ENCODE measurements at regions not wholly inside any gene's neighbourhood (a gene's known extent, or its start where the extent isn't known, plus 50 kb on each side); places are given as distances from the start of the nearest gene placed in this dataset.

GRCh38 chr6:120682145-120682544, 652.1 kb downstream of the TBC1D32 start:
- H3K4me3 Mint-ChIP-seq: no peak overlapping the region
- no peaks in the 10 kb centered on the region for H3K9me3 Mint-ChIP-seq
- no peaks in the 10 kb centered on the region for H3K27me3 ChIP-seq (ENCODE audit: insufficient read depth, low read length)
- H3K27ac ChIP-seq (ENCODE audit: insufficient read length, low read depth, low read length): no peak overlapping the region
- TF ChIP-seq, protein P1, sequence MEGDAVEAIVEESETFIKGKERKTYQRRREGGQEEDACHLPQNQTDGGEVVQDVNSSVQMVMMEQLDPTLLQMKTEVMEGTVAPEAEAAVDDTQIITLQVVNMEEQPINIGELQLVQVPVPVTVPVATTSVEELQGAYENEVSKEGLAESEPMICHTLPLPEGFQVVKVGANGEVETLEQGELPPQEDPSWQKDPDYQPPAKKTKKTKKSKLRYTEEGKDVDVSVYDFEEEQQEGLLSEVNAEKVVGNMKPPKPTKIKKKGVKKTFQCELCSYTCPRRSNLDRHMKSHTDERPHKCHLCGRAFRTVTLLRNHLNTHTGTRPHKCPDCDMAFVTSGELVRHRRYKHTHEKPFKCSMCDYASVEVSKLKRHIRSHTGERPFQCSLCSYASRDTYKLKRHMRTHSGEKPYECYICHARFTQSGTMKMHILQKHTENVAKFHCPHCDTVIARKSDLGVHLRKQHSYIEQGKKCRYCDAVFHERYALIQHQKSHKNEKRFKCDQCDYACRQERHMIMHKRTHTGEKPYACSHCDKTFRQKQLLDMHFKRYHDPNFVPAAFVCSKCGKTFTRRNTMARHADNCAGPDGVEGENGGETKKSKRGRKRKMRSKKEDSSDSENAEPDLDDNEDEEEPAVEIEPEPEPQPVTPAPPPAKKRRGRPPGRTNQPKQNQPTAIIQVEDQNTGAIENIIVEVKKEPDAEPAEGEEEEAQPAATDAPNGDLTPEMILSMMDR (conservative IDR thresholded peaks at IDR 0.05): no peak
- H3K9ac ChIP-seq (ENCODE audit: extremely low read depth, insufficient read length, low read length): no peak overlapping the region
- H3K79me1 ChIP-seq (ENCODE audit: insufficient read depth, low read depth, low read length, poor library complexity, severe bottlenecking): no peaks in the 10 kb centered on the region
- DNase-seq: no peak
- H3K23me2 ChIP-seq (ENCODE audit: insufficient read length, low read depth, low read length, poor library complexity, severe bottlenecking): no peaks in the 10 kb centered on the region
- no peak overlapping the region for H3K14ac ChIP-seq (ENCODE audit: insufficient read depth, low read length)
- no peak overlapping the region for H2AK5ac ChIP-seq (ENCODE audit: insufficient read length, low read length)
- H3K4ac ChIP-seq (ENCODE audit: low read depth, low read length): no peak overlapping the region
- H2BK20ac ChIP-seq (ENCODE audit: low read depth, low read length, poor library complexity, severe bottlenecking): no peak overlapping the region
- no peaks in the 10 kb centered on the region for H3K9me3 ChIP-seq (ENCODE audit: control insufficient read depth, low read depth, low read length)
- no peak overlapping the region for H2BK15ac ChIP-seq (ENCODE audit: low read depth, low read length)
- no peak overlapping the region for H3K18ac ChIP-seq (ENCODE audit: insufficient read length, low read depth, low read length)
- no peak overlapping the region for H4K91ac ChIP-seq (ENCODE audit: insufficient read length, low read depth, low read length)
- H4K5ac ChIP-seq (ENCODE audit: insufficient read length, low read depth, low read length): no peak overlapping the region
- H3K27me3 Mint-ChIP-seq (ENCODE audit: low read depth): no peaks in the 10 kb centered on the region
- no peaks in the 10 kb centered on the region for H3K36me3 Mint-ChIP-seq (ENCODE audit: insufficient read depth in 1 of 3, low read depth in 3 of 3)
- no peaks in the 10 kb centered on the region for H4K20me1 ChIP-seq (ENCODE audit: control insufficient read depth, insufficient read depth, insufficient read length)
- H3K4me1 ChIP-seq (ENCODE audit: insufficient read depth, low read length): no peaks in the 10 kb centered on the region
- no peak overlapping the region for H3T11ph ChIP-seq (ENCODE audit: low read length)
- no peaks in the 10 kb centered on the region for H3K79me2 ChIP-seq (ENCODE audit: insufficient read depth, low read length)
- no CpG with 5 or more reads among the region's 3 CpGs for WGBS (ENCODE audit: extremely low coverage, insufficient read length, low lambda C conversion rate)
- no peak overlapping the region for H3K56ac ChIP-seq (ENCODE audit: insufficient read length, low read depth, low read length)
- no peak overlapping the region for H3K27ac Mint-ChIP-seq
- H3K4me2 ChIP-seq (ENCODE audit: insufficient read depth, insufficient read length, low read length): no peak overlapping the region
- H2BK5ac ChIP-seq (ENCODE audit: insufficient read length, low read length): no peak overlapping the region
- no peak overlapping the region for H4K8ac ChIP-seq (replicated peaks; ENCODE audit: insufficient read length, low read depth, low read length)
- H2BK120ac ChIP-seq (ENCODE audit: low read depth, low read length, poor library complexity, severe bottlenecking): no peak overlapping the region
- H3K23ac ChIP-seq (ENCODE audit: insufficient read length, low read depth, low read length): no peak overlapping the region
- H2BK12ac ChIP-seq (ENCODE audit: insufficient read length, low read depth, low read length): no peak overlapping the region
- H3K4me1 Mint-ChIP-seq: no peaks in the 10 kb centered on the region
- no peak overlapping the region for H2AFZ ChIP-seq (ENCODE audit: low read length)

Measured in H9 (cell line).